ENCODE measurements at regions not wholly inside any gene's neighbourhood (a gene's known extent, or its start where the extent isn't known, plus 50 kb on each side); places are given as distances from the start of the nearest gene placed in this dataset.

DNA sequence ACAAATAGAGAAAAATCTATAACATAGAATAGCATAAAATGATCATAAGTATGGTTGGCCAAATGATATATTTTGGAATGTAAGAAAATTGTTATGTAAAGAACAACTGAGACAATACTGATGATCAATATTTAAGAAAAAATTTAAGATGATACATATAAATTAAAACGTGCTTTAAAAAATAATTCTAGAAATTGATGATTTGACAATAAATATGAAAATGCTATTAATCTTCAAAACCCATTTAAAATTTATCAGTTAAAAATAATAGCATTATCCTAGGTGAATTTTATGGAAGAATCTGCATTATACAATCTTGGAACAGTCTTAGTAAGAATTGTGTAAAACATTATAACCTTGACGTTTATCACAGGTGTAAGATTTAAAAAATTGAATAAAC lies 95.1 kb upstream of the DACH1 start:
- no peaks in the 10 kb centered on the region for H3K4me1 ChIP-seq (ENCODE audit: insufficient read depth, low read length, poor library complexity, severe bottlenecking)
- POLR2A ChIA-PET (ENCODE audit: low non-redundant PET), result no interaction called here
- H3K9me3 ChIP-seq (ENCODE audit: low read depth, low read length, poor library complexity, severe bottlenecking), result no peaks in the 10 kb centered on the region
- no peak overlapping the region for H3K4me3 ChIP-seq (ENCODE audit: low read depth, low read length, poor library complexity, severe bottlenecking)
- DNase-seq (ENCODE audit: low spot score), result no peak
- TF ChIP-seq, protein P1, sequence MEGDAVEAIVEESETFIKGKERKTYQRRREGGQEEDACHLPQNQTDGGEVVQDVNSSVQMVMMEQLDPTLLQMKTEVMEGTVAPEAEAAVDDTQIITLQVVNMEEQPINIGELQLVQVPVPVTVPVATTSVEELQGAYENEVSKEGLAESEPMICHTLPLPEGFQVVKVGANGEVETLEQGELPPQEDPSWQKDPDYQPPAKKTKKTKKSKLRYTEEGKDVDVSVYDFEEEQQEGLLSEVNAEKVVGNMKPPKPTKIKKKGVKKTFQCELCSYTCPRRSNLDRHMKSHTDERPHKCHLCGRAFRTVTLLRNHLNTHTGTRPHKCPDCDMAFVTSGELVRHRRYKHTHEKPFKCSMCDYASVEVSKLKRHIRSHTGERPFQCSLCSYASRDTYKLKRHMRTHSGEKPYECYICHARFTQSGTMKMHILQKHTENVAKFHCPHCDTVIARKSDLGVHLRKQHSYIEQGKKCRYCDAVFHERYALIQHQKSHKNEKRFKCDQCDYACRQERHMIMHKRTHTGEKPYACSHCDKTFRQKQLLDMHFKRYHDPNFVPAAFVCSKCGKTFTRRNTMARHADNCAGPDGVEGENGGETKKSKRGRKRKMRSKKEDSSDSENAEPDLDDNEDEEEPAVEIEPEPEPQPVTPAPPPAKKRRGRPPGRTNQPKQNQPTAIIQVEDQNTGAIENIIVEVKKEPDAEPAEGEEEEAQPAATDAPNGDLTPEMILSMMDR (conservative IDR thresholded peaks at IDR 0.05; ENCODE audit: low read depth, low read length), result no peak
- no peak for TF ChIP-seq EZH2 (IDR thresholded peaks at IDR 0.05; ENCODE audit: borderline replicate concordance, low read depth, low read length, poor library complexity, severe bottlenecking)
- intact Hi-C loops (cut with micrococcal nuclease; ENCODE audit: unreplicated experiment), result no loop called here
- peaks cover 86% of the 10 kb centered on the region for H3K27me3 ChIP-seq (replicated peaks; ENCODE audit: insufficient read depth, low read depth, low read length, poor library complexity)
- H3K27ac ChIP-seq (ENCODE audit: low read depth, low read length, poor library complexity, severe bottlenecking), result no peak overlapping the region
- H3K36me3 ChIP-seq (ENCODE audit: insufficient read depth, low read length, poor library complexity, severe bottlenecking), result no peaks in the 10 kb centered on the region
- no TSS peak for BruUV-seq (replicated peaks)
- CTCF ChIA-PET, result no interaction called here

DNA sequence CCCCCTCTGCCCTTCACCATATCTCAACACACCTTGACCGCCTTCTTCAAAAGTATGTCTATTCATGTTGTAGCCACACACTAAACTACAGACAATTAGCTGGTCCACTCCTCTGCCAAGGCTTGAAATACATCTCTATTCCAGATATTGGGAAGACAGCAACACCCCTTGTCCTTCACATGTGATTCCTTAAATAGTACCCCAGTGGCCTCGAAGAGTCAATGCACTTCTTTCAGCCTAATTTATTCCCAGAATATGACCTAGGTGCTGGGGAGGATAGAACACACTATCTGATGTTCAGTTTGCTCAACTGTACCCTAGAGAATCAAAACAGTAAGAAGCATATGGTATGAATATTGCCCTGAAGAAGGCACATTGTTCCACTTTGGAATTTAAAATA lies 82.4 kb upstream of the DACH1 start:
- peaks cover 28% of the 10 kb centered on the region for H3K27me3 ChIP-seq (replicated peaks; ENCODE audit: insufficient read depth, low read depth, low read length, poor library complexity)
- BruUV-seq (replicated peaks), result no TSS peak
- intact Hi-C loops (cut with micrococcal nuclease; ENCODE audit: unreplicated experiment), result no loop called here
- no peak for TF ChIP-seq EZH2 (IDR thresholded peaks at IDR 0.05; ENCODE audit: borderline replicate concordance, low read depth, low read length, poor library complexity, severe bottlenecking)
- no peak for DNase-seq (ENCODE audit: low spot score)
- H3K9me3 ChIP-seq (ENCODE audit: low read depth, low read length, poor library complexity, severe bottlenecking), result no peaks in the 10 kb centered on the region
- no peak overlapping the region for H3K27ac ChIP-seq (ENCODE audit: low read depth, low read length, poor library complexity, severe bottlenecking)
- H3K4me1 ChIP-seq (ENCODE audit: insufficient read depth, low read length, poor library complexity, severe bottlenecking), result no peaks in the 10 kb centered on the region
- CTCF ChIA-PET, result no interaction called here
- no peaks in the 10 kb centered on the region for H3K36me3 ChIP-seq (ENCODE audit: insufficient read depth, low read length, poor library complexity, severe bottlenecking)
- H3K4me3 ChIP-seq (ENCODE audit: low read depth, low read length, poor library complexity, severe bottlenecking), result no peak overlapping the region
- POLR2A ChIA-PET (ENCODE audit: low non-redundant PET), result no interaction called here

DNA sequence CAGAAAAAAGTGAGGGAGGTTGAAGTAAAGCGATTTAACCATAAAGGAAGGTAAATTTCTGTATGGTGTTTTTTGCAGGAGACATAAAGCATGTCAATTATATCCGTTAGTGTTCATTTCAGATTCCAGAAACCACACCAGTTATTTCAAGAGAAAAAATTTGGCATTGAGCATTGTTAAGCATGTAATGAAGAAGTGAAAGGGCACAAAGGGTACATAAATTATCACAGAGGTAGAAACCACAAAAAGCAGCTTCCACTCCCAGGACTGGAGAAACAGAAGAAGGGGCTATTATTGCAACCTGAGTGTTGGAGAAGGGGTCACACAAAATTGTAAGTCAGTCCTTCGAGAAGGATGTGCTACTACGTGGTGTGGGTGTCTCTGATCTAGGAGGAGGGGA lies 72.2 kb upstream of the DACH1 start:
- TF ChIP-seq EZH2 (IDR thresholded peaks at IDR 0.05; ENCODE audit: borderline replicate concordance, low read depth, low read length, poor library complexity, severe bottlenecking), result no peak
- TF ChIP-seq, protein P1 (conservative IDR thresholded peaks at IDR 0.05; ENCODE audit: low read depth, low read length), result no peak
- intact Hi-C loops (cut with micrococcal nuclease; ENCODE audit: unreplicated experiment), result no loop called here
- POLR2A ChIA-PET (ENCODE audit: low non-redundant PET), result no interaction called here
- Histone ChIP-seq H3K36me3 (ENCODE audit: insufficient read depth, low read length, poor library complexity, severe bottlenecking) (no peaks in the 10 kb centered on the region), H3K4me1 (ENCODE audit: insufficient read depth, low read length, poor library complexity, severe bottlenecking) (no peaks in the 10 kb centered on the region), H3K4me3 (ENCODE audit: low read depth, low read length, poor library complexity, severe bottlenecking) (no peak overlapping the region), H3K27ac (ENCODE audit: low read depth, low read length, poor library complexity, severe bottlenecking) (no peak overlapping the region), H3K27me3 (replicated peaks; ENCODE audit: insufficient read depth, low read depth, low read length, poor library complexity) (peaks cover 12% of the 10 kb centered on the region), H3K9me3 (ENCODE audit: low read depth, low read length, poor library complexity, severe bottlenecking) (no peaks in the 10 kb centered on the region)
- CTCF ChIA-PET, result no interaction called here
- no TSS peak for BruUV-seq (replicated peaks)
- DNase-seq (ENCODE audit: low spot score), result no peak

DNA sequence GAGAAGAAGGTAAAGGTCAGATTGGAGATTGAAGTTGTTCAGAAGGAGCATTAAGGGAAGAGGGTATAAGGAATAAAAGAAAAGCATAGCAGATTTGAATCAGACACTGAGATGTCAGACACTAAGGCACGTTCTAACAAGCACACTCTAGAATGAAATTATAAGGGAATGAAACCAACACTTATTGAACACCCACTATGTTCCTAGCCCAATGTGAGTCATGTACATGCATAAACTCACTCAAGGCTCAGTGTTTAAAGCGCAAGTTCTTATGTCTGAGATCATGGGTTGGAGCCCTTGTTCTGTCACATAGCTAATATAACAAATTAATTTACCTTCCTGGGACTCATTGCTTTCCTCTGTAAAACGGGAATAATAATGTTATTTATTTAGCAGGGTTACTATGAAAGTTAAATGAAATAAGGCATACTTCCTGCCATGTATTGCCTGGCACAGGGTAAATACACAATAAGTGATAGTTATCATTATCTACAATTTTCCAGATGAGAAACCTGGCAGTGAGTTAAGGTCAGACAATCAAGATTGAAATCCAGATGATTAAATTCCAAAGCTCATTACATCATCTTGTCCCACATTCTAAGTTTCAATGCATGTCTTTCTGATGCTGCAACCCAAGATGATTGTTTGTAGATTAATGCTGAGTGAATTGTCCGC lies 68.3 kb upstream of the DACH1 start:
- Histone ChIP-seq H3K4me1 (ENCODE audit: insufficient read depth, low read length, poor library complexity, severe bottlenecking) (no peaks in the 10 kb centered on the region), H3K36me3 (ENCODE audit: insufficient read depth, low read length, poor library complexity, severe bottlenecking) (no peaks in the 10 kb centered on the region), H3K27ac (ENCODE audit: low read depth, low read length, poor library complexity, severe bottlenecking) (no peak overlapping the region), H3K27me3 (replicated peaks; ENCODE audit: insufficient read depth, low read depth, low read length, poor library complexity) (peaks cover 12% of the 10 kb centered on the region), H3K4me3 (ENCODE audit: low read depth, low read length, poor library complexity, severe bottlenecking) (no peak overlapping the region), H3K9me3 (ENCODE audit: low read depth, low read length, poor library complexity, severe bottlenecking) (no peaks in the 10 kb centered on the region)
- ChIA-PET POLR2A (ENCODE audit: low non-redundant PET) (no interaction called here), CTCF (no interaction called here)
- DNase-seq (ENCODE audit: low spot score), result no peak
- no TSS peak for BruUV-seq (replicated peaks)
- no peak for TF ChIP-seq EZH2 (IDR thresholded peaks at IDR 0.05; ENCODE audit: borderline replicate concordance, low read depth, low read length, poor library complexity, severe bottlenecking)
- TF ChIP-seq, protein P1 (conservative IDR thresholded peaks at IDR 0.05; ENCODE audit: low read depth, low read length), result no peak
- intact Hi-C loops (cut with micrococcal nuclease; ENCODE audit: unreplicated experiment), result no loop called here
